ENCODE measurements at regions not wholly inside any gene's neighbourhood (a gene's known extent, or its start where the extent isn't known, plus 50 kb on each side); places are given as distances from the start of the nearest gene placed in this dataset.

GRCh38 chr22:47439643-47440265, 677.3 kb downstream of the TBC1D22A start:
- no peak for TF ChIP-seq CTCF (IDR thresholded peaks at IDR 0.05)
- Histone ChIP-seq H3K4me3 (no peak overlapping the region), H3K36me3 (no peaks in the 10 kb centered on the region), H3K27ac (no peak overlapping the region), H3K9me3 (peaks cover 0 to 20% of the 10 kb centered on the region in 2 donors), H3K4me1 (no peaks in the 10 kb centered on the region), H3K27me3 (no peaks in the 10 kb centered on the region)
- no peak for DNase-seq (ENCODE audit: low spot score)

- H3K4me3 ChIP-seq: no peak overlapping the region
- no peaks in the 10 kb centered on the region for H3K36me3 ChIP-seq
- no peaks in the 10 kb centered on the region for H3K4me1 ChIP-seq
- TF ChIP-seq CTCF (IDR thresholded peaks at IDR 0.05): no peak
- no peaks in the 10 kb centered on the region for H3K27me3 ChIP-seq
- H3K9me3 ChIP-seq: peaks cover 0 to 20% of the 10 kb centered on the region in 2 donors
- H3K27ac ChIP-seq: no peak overlapping the region
- DNase-seq (ENCODE audit: low spot score): peak; percentile 23
Measured at GRCh38 chr22:47437636-47438035, 675.2 kb downstream of the TBC1D22A start.

GRCh38 chr22:47437110-47437509, 674.7 kb downstream of the TBC1D22A start:
- Histone ChIP-seq H3K27me3 (no peaks in the 10 kb centered on the region), H3K36me3 (no peaks in the 10 kb centered on the region), H3K9me3 (peaks cover 0 to 20% of the 10 kb centered on the region in 2 donors), H3K27ac (no peak overlapping the region), H3K4me1 (no peaks in the 10 kb centered on the region), H3K4me3 (no peak overlapping the region)
- TF ChIP-seq CTCF (IDR thresholded peaks at IDR 0.05): no peak
- peak; percentile 9 for DNase-seq (ENCODE audit: low spot score)

- Histone ChIP-seq H3K36me3 (no peaks in the 10 kb centered on the region), H3K27ac (no peak overlapping the region), H3K9me3 (peaks cover 0 to 20% of the 10 kb centered on the region in 2 donors), H3K4me3 (no peak overlapping the region), H3K27me3 (no peaks in the 10 kb centered on the region), H3K4me1 (no peaks in the 10 kb centered on the region)
- DNase-seq (ENCODE audit: low spot score): no peak
- no peak for TF ChIP-seq CTCF (IDR thresholded peaks at IDR 0.05)
Measured at GRCh38 chr22:47435826-47436225, 673.4 kb downstream of the TBC1D22A start.

- Histone ChIP-seq H3K9me3 (peaks cover 0 to 20% of the 10 kb centered on the region in 2 donors), H3K27me3 (no peaks in the 10 kb centered on the region), H3K4me3 (no peak overlapping the region), H3K36me3 (no peaks in the 10 kb centered on the region), H3K27ac (no peak overlapping the region), H3K4me1 (no peaks in the 10 kb centered on the region)
- peak; percentile 21 for DNase-seq (ENCODE audit: low spot score)
- TF ChIP-seq CTCF (IDR thresholded peaks at IDR 0.05): no peak
Measured at GRCh38 chr22:47435204-47435487, 672.7 kb downstream of the TBC1D22A start.

Data from right atrium auricular region (tissue), 2 donors.